ENCODE measurements at regions not wholly inside any gene's neighbourhood (a gene's known extent, or its start where the extent isn't known, plus 50 kb on each side); places are given as distances from the start of the nearest gene placed in this dataset.

GRCh38 chr3:150022381-150023238 is 51.9 kb upstream of the PFN2 start:
- H3K27ac ChIP-seq (ENCODE audit: low read depth in 1 of 2, low read length in 2 of 2), result no peak overlapping the region
- H3K27me3 Mint-ChIP-seq, result peaks cover 80% of the 10 kb centered on the region
- H3K9me3 ChIP-seq (ENCODE audit: control insufficient read depth in 1 of 2, insufficient read depth in 1 of 2, low read length in 2 of 2), result peaks cover 0 to 5% of the 10 kb centered on the region in 2 experiments
- CTCF ChIA-PET, result no interaction called here
- no peaks in the 10 kb centered on the region for H3K36me3 ChIP-seq (ENCODE audit: insufficient read depth, low read length)
- POLR2A ChIA-PET, result no interaction called here
- H3K4me1 ChIP-seq (ENCODE audit: insufficient read depth, low read length), result no peaks in the 10 kb centered on the region
- no peak overlapping the region for H3K27ac Mint-ChIP-seq
- DNase-seq, result no peak
- no peak overlapping the region for H3K4me3 ChIP-seq (ENCODE audit: low read length)
- H3K36me3 Mint-ChIP-seq (ENCODE audit: low read depth), result no peaks in the 10 kb centered on the region
- H3K4me1 Mint-ChIP-seq (ENCODE audit: low read depth), result no peaks in the 10 kb centered on the region
- H3K9me3 Mint-ChIP-seq, result peaks cover 20% of the 10 kb centered on the region
- TF ChIP-seq, protein P1, sequence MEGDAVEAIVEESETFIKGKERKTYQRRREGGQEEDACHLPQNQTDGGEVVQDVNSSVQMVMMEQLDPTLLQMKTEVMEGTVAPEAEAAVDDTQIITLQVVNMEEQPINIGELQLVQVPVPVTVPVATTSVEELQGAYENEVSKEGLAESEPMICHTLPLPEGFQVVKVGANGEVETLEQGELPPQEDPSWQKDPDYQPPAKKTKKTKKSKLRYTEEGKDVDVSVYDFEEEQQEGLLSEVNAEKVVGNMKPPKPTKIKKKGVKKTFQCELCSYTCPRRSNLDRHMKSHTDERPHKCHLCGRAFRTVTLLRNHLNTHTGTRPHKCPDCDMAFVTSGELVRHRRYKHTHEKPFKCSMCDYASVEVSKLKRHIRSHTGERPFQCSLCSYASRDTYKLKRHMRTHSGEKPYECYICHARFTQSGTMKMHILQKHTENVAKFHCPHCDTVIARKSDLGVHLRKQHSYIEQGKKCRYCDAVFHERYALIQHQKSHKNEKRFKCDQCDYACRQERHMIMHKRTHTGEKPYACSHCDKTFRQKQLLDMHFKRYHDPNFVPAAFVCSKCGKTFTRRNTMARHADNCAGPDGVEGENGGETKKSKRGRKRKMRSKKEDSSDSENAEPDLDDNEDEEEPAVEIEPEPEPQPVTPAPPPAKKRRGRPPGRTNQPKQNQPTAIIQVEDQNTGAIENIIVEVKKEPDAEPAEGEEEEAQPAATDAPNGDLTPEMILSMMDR (IDR thresholded peaks at IDR 0.05), result no peak
- intact Hi-C loops (cut with DNase I, micrococcal nuclease), result no loop called here
- no peak for ATAC-seq (ENCODE audit: poor library complexity)
- no peak overlapping the region for H3K4me3 Mint-ChIP-seq
- H3K27me3 ChIP-seq (ENCODE audit: control insufficient read depth in 1 of 2, insufficient read depth in 2 of 2, low read length in 2 of 2), result peaks cover 3 to 6% of the 10 kb centered on the region in 2 experiments

- TF ChIP-seq, protein P1 (IDR thresholded peaks at IDR 0.05), result no peak
- Mint-ChIP-seq H3K4me3 (no peak overlapping the region), H3K4me1 (ENCODE audit: low read depth) (no peaks in the 10 kb centered on the region), H3K27me3 (peaks cover 59% of the 10 kb centered on the region), H3K27ac (no peak overlapping the region), H3K36me3 (ENCODE audit: low read depth) (no peaks in the 10 kb centered on the region), H3K9me3 (peaks cover 17% of the 10 kb centered on the region)
- Histone ChIP-seq H3K9me3 (ENCODE audit: control insufficient read depth in 1 of 2, insufficient read depth in 1 of 2, low read length in 2 of 2) (peaks cover 0 to 5% of the 10 kb centered on the region in 2 experiments), H3K4me1 (ENCODE audit: insufficient read depth, low read length) (no peaks in the 10 kb centered on the region), H3K4me3 (ENCODE audit: low read length) (no peak overlapping the region), H3K27ac (ENCODE audit: low read depth in 1 of 2, low read length in 2 of 2) (no peak overlapping the region), H3K27me3 (ENCODE audit: control insufficient read depth in 1 of 2, insufficient read depth in 2 of 2, low read length in 2 of 2) (peaks cover 3 to 6% of the 10 kb centered on the region in 2 experiments), H3K36me3 (ENCODE audit: insufficient read depth, low read length) (no peaks in the 10 kb centered on the region)
- ChIA-PET CTCF (no interaction called here), POLR2A (no interaction called here)
- ATAC-seq (ENCODE audit: poor library complexity) (no peak), DNase-seq (no peak)
- intact Hi-C loops (cut with DNase I, micrococcal nuclease), result no loop called here
Observed at GRCh38 chr3:150020527-150020926, 49.8 kb upstream of the PFN2 start.
